HepG2 (cell line): ENCODE measurements at regions not wholly inside any gene's neighbourhood (a gene's known extent, or its start where the extent isn't known, plus 50 kb on each side); places are given as distances from the start of the nearest gene placed in this dataset.

Source experiments
- AHR ChIP-seq: IDR thresholded peaks from 2 replicates; pipeline ENCODE4 v1.6.1; 2018; ENCODE audit warnings: missing genetic modification reagents, missing compliant biosample characterization
- GABPA ChIP-seq, 2 experiments: IDR thresholded peaks; 2 replicates each; pipeline ENCODE4 v1.6.1; 2011 to 2016; ENCODE audit warnings: low read depth in 2 of 2, low read length in 1 of 2, missing biosample characterization in 1 of 2, missing genetic modification characterization in 1 of 2
- IRF2 ChIP-seq: IDR thresholded peaks from 2 replicates; pipeline ENCODE4 v1.6.1; 2018; ENCODE audit warnings: missing genetic modification reagents, missing compliant biosample characterization
- PATZ1 ChIP-seq: sonication (generic); formaldehyde crosslinking; IDR thresholded peaks from 2 replicates; pipeline ENCODE4 v1.4.0; 2020; ENCODE audit warnings: missing genetic modification reagents
- PLRG1 ChIP-seq: fragments of 450-650 bp; conservative IDR thresholded peaks from 2 replicates; pipeline ENCODE4 v1.6.1; 2016
- PRMT3 ChIP-seq: sonication (generic); formaldehyde crosslinking; IDR thresholded peaks from 2 replicates; pipeline ENCODE4 v1.8.1; 2022; ENCODE audit warnings: low read depth, mild to moderate bottlenecking, moderate library complexity, missing genetic modification reagents, borderline replicate concordance
- SIN3A ChIP-seq: IDR thresholded peaks from 2 replicates; pipeline ENCODE4 v1.6.1; 2011; ENCODE audit warnings: low read depth, mild to moderate bottlenecking, control low read depth, low read length, borderline replicate concordance
- TF ChIP-seq, protein P1 (sequence below): IDR thresholded peaks from 2 replicates; pipeline ENCODE4 v1.6.1; 2018; ENCODE audit warnings: missing genetic modification reagents, mild to moderate bottlenecking, missing compliant biosample characterization
- TF ChIP-seq, protein P2 (sequence below): sonication (generic); formaldehyde crosslinking; IDR thresholded peaks from 2 replicates; pipeline ENCODE4 v1.5.0; 2020; ENCODE audit warnings: mild to moderate bottlenecking, missing genetic modification reagents, borderline replicate concordance

DNA sequence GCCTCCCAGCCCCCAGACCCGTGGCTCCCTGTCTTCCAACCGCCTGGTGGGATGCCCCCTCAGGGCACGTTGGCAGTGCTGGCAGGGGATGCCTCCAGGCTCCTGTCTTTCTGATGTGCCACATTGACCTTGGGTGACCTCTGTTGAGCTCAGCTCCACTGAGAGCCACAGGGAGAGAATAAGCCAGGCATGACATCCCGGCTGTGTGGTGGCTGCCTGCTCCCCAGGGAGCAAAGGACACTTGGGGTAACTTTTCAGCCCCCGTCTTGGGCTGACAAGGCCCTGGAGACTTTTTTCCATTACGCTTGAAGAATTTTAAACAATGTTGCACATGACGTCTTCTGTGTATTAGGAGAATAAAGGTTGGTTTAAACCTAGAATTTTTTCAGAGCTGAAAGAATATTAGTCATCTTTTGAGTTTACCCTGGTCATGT is 246.0 kb downstream of the TSN start (continued):
- TF ChIP-seq SIN3A (no peak), IRF2 (no peak), PLRG1 (no peak), PRMT3 (no peak), GABPA (IDR thresholded peaks at IDR 0.05; ENCODE audit: low read depth, low read length) (no peak), GABPA (CRISPR knock-in tag; IDR thresholded peaks at IDR 0.05; ENCODE audit: low read depth) (no peak), PATZ1 (no peak), AHR (no peak)
- TF ChIP-seq, protein P1, sequence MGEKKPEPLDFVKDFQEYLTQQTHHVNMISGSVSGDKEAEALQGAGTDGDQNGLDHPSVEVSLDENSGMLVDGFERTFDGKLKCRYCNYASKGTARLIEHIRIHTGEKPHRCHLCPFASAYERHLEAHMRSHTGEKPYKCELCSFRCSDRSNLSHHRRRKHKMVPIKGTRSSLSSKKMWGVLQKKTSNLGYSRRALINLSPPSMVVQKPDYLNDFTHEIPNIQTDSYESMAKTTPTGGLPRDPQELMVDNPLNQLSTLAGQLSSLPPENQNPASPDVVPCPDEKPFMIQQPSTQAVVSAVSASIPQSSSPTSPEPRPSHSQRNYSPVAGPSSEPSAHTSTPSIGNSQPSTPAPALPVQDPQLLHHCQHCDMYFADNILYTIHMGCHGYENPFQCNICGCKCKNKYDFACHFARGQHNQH (CRISPR knock-in tag) = no peak
- TF ChIP-seq, protein P2, sequence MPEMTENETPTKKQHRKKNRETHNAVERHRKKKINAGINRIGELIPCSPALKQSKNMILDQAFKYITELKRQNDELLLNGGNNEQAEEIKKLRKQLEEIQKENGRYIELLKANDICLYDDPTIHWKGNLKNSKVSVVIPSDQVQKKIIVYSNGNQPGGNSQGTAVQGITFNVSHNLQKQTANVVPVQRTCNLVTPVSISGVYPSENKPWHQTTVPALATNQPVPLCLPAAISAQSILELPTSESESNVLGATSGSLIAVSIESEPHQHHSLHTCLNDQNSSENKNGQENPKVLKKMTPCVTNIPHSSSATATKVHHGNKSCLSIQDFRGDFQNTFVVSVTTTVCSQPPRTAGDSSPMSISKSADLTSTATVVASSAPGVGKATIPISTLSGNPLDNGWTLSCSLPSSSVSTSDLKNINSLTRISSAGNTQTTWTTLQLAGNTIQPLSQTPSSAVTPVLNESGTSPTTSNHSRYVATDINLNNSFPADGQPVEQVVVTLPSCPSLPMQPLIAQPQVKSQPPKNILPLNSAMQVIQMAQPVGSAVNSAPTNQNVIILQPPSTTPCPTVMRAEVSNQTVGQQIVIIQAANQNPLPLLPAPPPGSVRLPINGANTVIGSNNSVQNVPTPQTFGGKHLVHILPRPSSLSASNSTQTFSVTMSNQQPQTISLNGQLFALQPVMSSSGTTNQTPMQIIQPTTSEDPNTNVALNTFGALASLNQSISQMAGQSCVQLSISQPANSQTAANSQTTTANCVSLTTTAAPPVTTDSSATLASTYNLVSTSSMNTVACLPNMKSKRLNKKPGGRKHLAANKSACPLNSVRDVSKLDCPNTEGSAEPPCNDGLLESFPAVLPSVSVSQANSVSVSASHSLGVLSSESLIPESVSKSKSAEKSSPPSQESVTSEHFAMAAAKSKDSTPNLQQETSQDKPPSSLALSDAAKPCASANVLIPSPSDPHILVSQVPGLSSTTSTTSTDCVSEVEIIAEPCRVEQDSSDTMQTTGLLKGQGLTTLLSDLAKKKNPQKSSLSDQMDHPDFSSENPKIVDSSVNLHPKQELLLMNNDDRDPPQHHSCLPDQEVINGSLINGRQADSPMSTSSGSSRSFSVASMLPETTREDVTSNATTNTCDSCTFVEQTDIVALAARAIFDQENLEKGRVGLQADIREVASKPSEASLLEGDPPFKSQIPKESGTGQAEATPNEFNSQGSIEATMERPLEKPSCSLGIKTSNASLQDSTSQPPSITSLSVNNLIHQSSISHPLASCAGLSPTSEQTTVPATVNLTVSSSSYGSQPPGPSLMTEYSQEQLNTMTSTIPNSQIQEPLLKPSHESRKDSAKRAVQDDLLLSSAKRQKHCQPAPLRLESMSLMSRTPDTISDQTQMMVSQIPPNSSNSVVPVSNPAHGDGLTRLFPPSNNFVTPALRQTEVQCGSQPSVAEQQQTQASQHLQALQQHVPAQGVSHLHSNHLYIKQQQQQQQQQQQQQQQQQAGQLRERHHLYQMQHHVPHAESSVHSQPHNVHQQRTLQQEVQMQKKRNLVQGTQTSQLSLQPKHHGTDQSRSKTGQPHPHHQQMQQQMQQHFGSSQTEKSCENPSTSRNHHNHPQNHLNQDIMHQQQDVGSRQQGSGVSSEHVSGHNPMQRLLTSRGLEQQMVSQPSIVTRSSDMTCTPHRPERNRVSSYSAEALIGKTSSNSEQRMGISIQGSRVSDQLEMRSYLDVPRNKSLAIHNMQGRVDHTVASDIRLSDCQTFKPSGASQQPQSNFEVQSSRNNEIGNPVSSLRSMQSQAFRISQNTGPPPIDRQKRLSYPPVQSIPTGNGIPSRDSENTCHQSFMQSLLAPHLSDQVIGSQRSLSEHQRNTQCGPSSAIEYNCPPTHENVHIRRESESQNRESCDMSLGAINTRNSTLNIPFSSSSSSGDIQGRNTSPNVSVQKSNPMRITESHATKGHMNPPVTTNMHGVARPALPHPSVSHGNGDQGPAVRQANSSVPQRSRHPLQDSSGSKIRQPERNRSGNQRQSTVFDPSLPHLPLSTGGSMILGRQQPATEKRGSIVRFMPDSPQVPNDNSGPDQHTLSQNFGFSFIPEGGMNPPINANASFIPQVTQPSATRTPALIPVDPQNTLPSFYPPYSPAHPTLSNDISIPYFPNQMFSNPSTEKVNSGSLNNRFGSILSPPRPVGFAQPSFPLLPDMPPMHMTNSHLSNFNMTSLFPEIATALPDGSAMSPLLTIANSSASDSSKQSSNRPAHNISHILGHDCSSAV = no peak
